ENCODE measurements at regions not wholly inside any gene's neighbourhood (a gene's known extent, or its start where the extent isn't known, plus 50 kb on each side); places are given as distances from the start of the nearest gene placed in this dataset.

DNA sequence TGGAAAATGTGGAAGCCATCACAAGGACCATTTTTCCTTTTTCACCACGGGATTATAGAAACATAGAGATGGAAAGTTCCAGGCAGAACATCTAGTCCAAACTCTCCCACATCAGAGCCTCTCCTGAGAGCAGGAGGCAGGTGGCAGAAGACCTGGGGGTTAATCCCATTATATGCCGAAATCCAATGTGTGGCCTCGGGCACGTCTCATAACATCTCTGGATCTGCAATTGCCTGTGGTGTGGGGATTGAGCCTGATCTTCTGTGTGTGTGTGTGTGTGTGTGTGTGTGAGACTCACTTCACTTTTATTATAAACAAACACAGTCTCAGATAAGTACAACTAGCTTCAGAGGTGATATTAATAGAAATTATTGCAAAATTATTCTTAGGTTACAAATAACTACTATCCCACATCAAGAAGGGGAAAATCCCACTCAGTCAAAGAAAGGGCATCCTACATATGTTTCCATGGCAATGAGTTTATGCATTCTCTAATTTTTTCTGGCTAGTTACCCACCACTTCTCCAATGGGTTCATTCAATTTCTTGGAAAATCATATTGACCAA lies 199.1 kb downstream of the FOXL1 start:
- 43% methylated on average over 4 of the region's 4 CpGs for WGBS (ENCODE audit: low lambda C conversion rate, missing lambda C conversion rate)
- TF ChIP-seq CTCF (IDR thresholded peaks at IDR 0.05; ENCODE audit: poor library complexity) (no peak), EZH2phosphoT487 (IDR thresholded peaks at IDR 0.05; ENCODE audit: low read depth, severe bottlenecking, unreplicated experiment) (no peak), EZH2 (IDR thresholded peaks at IDR 0.05; ENCODE audit: borderline replicate concordance) (no peak)
- H2AFZ ChIP-seq: no peak overlapping the region
- no peaks in the 10 kb centered on the region for H3K9me3 ChIP-seq (ENCODE audit: low read depth)
- no peaks in the 10 kb centered on the region for H4K20me1 ChIP-seq (ENCODE audit: insufficient read depth, poor library complexity, severe bottlenecking)
- H3K79me2 ChIP-seq: no peaks in the 10 kb centered on the region
- H3K27ac ChIP-seq: no peak overlapping the region
- no peak overlapping the region for H3K4me2 ChIP-seq
- peaks cover 27% of the 10 kb centered on the region for H3K27me3 ChIP-seq
- H3K4me1 ChIP-seq (ENCODE audit: insufficient read depth): no peaks in the 10 kb centered on the region
- H3K4me3 ChIP-seq: no peak overlapping the region
- DNase-seq (ENCODE audit: low spot score): no peak
- H3K9me2 ChIP-seq (replicated peaks; ENCODE audit: insufficient read depth): no peaks in the 10 kb centered on the region
- H3K36me3 ChIP-seq (replicated peaks; ENCODE audit: insufficient read depth, low read depth): no peaks in the 10 kb centered on the region

DNA sequence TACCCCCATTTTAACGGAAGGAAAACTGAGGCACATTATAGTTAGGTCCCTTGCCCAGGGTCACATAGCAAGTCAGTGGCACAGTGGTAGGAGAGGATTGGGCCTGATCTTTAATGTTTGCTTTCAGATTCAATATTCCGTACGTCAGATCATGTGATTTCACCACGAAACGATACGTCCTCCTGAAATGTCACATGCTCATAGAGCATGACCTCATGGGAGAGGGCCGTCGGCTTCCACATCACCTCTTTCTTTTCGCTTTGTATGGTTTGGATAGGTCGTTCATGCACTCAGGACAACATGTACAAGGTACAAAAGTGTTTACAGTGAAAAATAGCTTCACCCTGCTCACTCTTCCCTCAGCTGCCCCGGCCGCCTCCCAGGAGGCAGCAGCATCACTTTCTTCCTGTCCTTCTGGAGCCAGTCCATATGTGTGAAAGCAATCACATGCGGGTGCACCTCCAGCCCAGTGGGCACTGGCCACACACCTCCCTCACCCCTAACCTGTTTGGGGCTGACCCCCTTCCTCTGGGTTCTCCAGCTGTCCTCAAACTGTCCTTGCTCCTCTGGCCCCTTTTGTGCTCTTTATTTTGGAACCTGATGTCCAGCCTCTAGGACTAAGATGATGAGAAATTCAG lies 199.9 kb downstream of the FOXL1 start:
- Histone ChIP-seq H3K4me1 (ENCODE audit: insufficient read depth) (no peaks in the 10 kb centered on the region), H3K27ac (no peak overlapping the region), H4K20me1 (ENCODE audit: insufficient read depth, poor library complexity, severe bottlenecking) (no peaks in the 10 kb centered on the region), H3K9me2 (replicated peaks; ENCODE audit: insufficient read depth) (no peaks in the 10 kb centered on the region), H3K9me3 (ENCODE audit: low read depth) (no peaks in the 10 kb centered on the region), H3K27me3 (peaks cover 27% of the 10 kb centered on the region), H3K4me2 (no peak overlapping the region), H3K36me3 (replicated peaks; ENCODE audit: insufficient read depth, low read depth) (no peaks in the 10 kb centered on the region), H3K79me2 (no peaks in the 10 kb centered on the region), H3K4me3 (no peak overlapping the region), H2AFZ (no peak overlapping the region)
- 80% methylated on average over 13 of the region's 13 CpGs for WGBS (ENCODE audit: low lambda C conversion rate, missing lambda C conversion rate)
- no peak for TF ChIP-seq EZH2phosphoT487 (IDR thresholded peaks at IDR 0.05; ENCODE audit: low read depth, severe bottlenecking, unreplicated experiment)
- TF ChIP-seq CTCF (IDR thresholded peaks at IDR 0.05; ENCODE audit: poor library complexity): no peak
- TF ChIP-seq EZH2 (IDR thresholded peaks at IDR 0.05; ENCODE audit: borderline replicate concordance): no peak
- no peak for DNase-seq (ENCODE audit: low spot score)

GRCh38 chr16:86778978-86779377 lies 200.6 kb downstream of the FOXL1 start:
- no peak for DNase-seq (ENCODE audit: low spot score)
- no peaks in the 10 kb centered on the region for H3K9me2 ChIP-seq (replicated peaks; ENCODE audit: insufficient read depth)
- no peaks in the 10 kb centered on the region for H3K9me3 ChIP-seq (ENCODE audit: low read depth)
- WGBS (ENCODE audit: low lambda C conversion rate, missing lambda C conversion rate): 86% methylated on average over 9 of the region's 9 CpGs
- peaks cover 27% of the 10 kb centered on the region for H3K27me3 ChIP-seq
- no peaks in the 10 kb centered on the region for H3K4me1 ChIP-seq (ENCODE audit: insufficient read depth)
- H3K36me3 ChIP-seq (replicated peaks; ENCODE audit: insufficient read depth, low read depth): no peaks in the 10 kb centered on the region
- no peak overlapping the region for H2AFZ ChIP-seq
- H3K79me2 ChIP-seq: no peaks in the 10 kb centered on the region
- no peak overlapping the region for H3K27ac ChIP-seq
- no peak overlapping the region for H3K4me3 ChIP-seq
- no peak for TF ChIP-seq CTCF (IDR thresholded peaks at IDR 0.05; ENCODE audit: poor library complexity)
- TF ChIP-seq EZH2phosphoT487 (IDR thresholded peaks at IDR 0.05; ENCODE audit: low read depth, severe bottlenecking, unreplicated experiment): no peak
- no peak for TF ChIP-seq EZH2 (IDR thresholded peaks at IDR 0.05; ENCODE audit: borderline replicate concordance)
- H3K4me2 ChIP-seq: no peak overlapping the region
- no peaks in the 10 kb centered on the region for H4K20me1 ChIP-seq (ENCODE audit: insufficient read depth, poor library complexity, severe bottlenecking)

All from hepatocyte (in vitro differentiated cells).